Esophagus squamous epithelium (tissue), 4 donors: ENCODE measurements at regions not wholly inside any gene's neighbourhood (a gene's known extent, or its start where the extent isn't known, plus 50 kb on each side); places are given as distances from the start of the nearest gene placed in this dataset.

Experiments
- CTCF ChIP-seq, 6 experiments: fragments of 450-650 bp in 4 of 6; fragments of 200-600 bp in 2 of 6; sonication (generic) in 2 of 6; IDR thresholded peaks; one replicate each; pipeline ENCODE4 v1.5.1; 2016 to 2019; ENCODE audit warnings: antibody characterized with exemption in 6 of 6, mild to moderate bottlenecking in 4 of 6, moderate library complexity in 4 of 6
- POLR2A ChIP-seq, 4 donors: fragments of 450-650 bp; IDR thresholded peaks; one replicate each; pipeline ENCODE4 v1.6.1; 2017; ENCODE audit warnings: antibody characterized with exemption in 4 of 4, mild to moderate bottlenecking in 4 of 4, moderate library complexity in 3 of 4

- TF ChIP-seq POLR2A (IDR thresholded peaks at IDR 0.05) (no peak), CTCF (IDR thresholded peaks at IDR 0.05) (no peak)
Observed at GRCh38 chr4:187478292-187479140, 517.1 kb upstream of the ZFP42 start.
